ENCODE measurements at regions not wholly inside any gene's neighbourhood (a gene's known extent, or its start where the extent isn't known, plus 50 kb on each side); places are given as distances from the start of the nearest gene placed in this dataset.

- intact Hi-C loops (cut with micrococcal nuclease; ENCODE audit: unreplicated experiment): no loop called here
These were observed 282.6 kb downstream of the SMARCA2 start for GRCh38 chr9:2297771-2298170.

GRCh38 chr9:2298217-2298616 lies 283.1 kb downstream of the SMARCA2 start:
- H3K27me3 ChIP-seq (ENCODE audit: control insufficient read depth, insufficient read depth, low read length): no peaks in the 10 kb centered on the region
- no peaks in the 10 kb centered on the region for H3K9me3 ChIP-seq (ENCODE audit: control insufficient read depth, insufficient read depth, low read depth, low read length)
- in situ Hi-C loops (cut with HindIII; ENCODE audit: low pct_unique_long_range_greater_than_20kb, low sequenced_read_pairs): no loop called here
- H3K27ac ChIP-seq (ENCODE audit: low read length): no peak overlapping the region
- H3K36me3 ChIP-seq (ENCODE audit: control insufficient read depth, insufficient read depth, low read length): no peaks in the 10 kb centered on the region
- ATAC-seq (no peak), DNase-seq (ENCODE audit: low read depth, low spot score) (no peak)
- CTCF ChIA-PET: no interaction called here
- intact Hi-C loops (cut with micrococcal nuclease; ENCODE audit: unreplicated experiment): no loop called here
- no peaks in the 10 kb centered on the region for H3K4me1 ChIP-seq (ENCODE audit: control insufficient read depth, insufficient read depth, low read length)
- BruUV-seq (replicated peaks): no TSS peak
- TF ChIP-seq CTCF (IDR thresholded peaks at IDR 0.05) (no peak), SIN3A (IDR thresholded peaks at IDR 0.05; ENCODE audit: borderline replicate concordance, insufficient read depth, low read depth, low read length) (no peak), TCF7L2 (IDR thresholded peaks at IDR 0.05; ENCODE audit: low read depth, low read length) (no peak), REST (IDR thresholded peaks at IDR 0.05; ENCODE audit: insufficient read depth in 1 of 2, low read depth in 2 of 2, low read length in 1 of 2) (no peak), POLR2AphosphoS5 (IDR thresholded peaks at IDR 0.05; ENCODE audit: low read depth, low read length) (no peak)
- H3K4me3 ChIP-seq (ENCODE audit: low read depth in 2 of 2, low read length in 2 of 2): no peak overlapping the region
- POLR2A ChIA-PET: no interaction called here

More at GRCh38 chr9:2297771-2298170, 282.6 kb downstream of the SMARCA2 start:
- no peak for TF ChIP-seq TCF7L2 (IDR thresholded peaks at IDR 0.05; ENCODE audit: low read depth, low read length)
- no peak for TF ChIP-seq POLR2AphosphoS5 (IDR thresholded peaks at IDR 0.05; ENCODE audit: low read depth, low read length)
- no peak for TF ChIP-seq CTCF (IDR thresholded peaks at IDR 0.05)
- TF ChIP-seq SIN3A (IDR thresholded peaks at IDR 0.05; ENCODE audit: borderline replicate concordance, insufficient read depth, low read depth, low read length): no peak
- TF ChIP-seq REST (IDR thresholded peaks at IDR 0.05; ENCODE audit: insufficient read depth in 1 of 2, low read depth in 2 of 2, low read length in 1 of 2): no peak
- DNase-seq (ENCODE audit: low read depth, low spot score) (no peak), ATAC-seq (no peak)
- BruUV-seq (replicated peaks): no TSS peak
- Histone ChIP-seq H3K9me3 (ENCODE audit: control insufficient read depth, insufficient read depth, low read depth, low read length) (no peaks in the 10 kb centered on the region), H3K27ac (ENCODE audit: low read length) (no peak overlapping the region), H3K4me3 (ENCODE audit: low read depth in 2 of 2, low read length in 2 of 2) (no peak overlapping the region), H3K36me3 (ENCODE audit: control insufficient read depth, insufficient read depth, low read length) (no peaks in the 10 kb centered on the region), H3K27me3 (ENCODE audit: control insufficient read depth, insufficient read depth, low read length) (no peaks in the 10 kb centered on the region), H3K4me1 (ENCODE audit: control insufficient read depth, insufficient read depth, low read length) (no peaks in the 10 kb centered on the region)
- ChIA-PET POLR2A (no interaction called here), CTCF (no interaction called here)
- in situ Hi-C loops (cut with HindIII; ENCODE audit: low pct_unique_long_range_greater_than_20kb, low sequenced_read_pairs): no loop called here

Measured in Panc1 (cell line).